ENCODE measurements at regions not wholly inside any gene's neighbourhood (a gene's known extent, or its start where the extent isn't known, plus 50 kb on each side); places are given as distances from the start of the nearest gene placed in this dataset.

DNA sequence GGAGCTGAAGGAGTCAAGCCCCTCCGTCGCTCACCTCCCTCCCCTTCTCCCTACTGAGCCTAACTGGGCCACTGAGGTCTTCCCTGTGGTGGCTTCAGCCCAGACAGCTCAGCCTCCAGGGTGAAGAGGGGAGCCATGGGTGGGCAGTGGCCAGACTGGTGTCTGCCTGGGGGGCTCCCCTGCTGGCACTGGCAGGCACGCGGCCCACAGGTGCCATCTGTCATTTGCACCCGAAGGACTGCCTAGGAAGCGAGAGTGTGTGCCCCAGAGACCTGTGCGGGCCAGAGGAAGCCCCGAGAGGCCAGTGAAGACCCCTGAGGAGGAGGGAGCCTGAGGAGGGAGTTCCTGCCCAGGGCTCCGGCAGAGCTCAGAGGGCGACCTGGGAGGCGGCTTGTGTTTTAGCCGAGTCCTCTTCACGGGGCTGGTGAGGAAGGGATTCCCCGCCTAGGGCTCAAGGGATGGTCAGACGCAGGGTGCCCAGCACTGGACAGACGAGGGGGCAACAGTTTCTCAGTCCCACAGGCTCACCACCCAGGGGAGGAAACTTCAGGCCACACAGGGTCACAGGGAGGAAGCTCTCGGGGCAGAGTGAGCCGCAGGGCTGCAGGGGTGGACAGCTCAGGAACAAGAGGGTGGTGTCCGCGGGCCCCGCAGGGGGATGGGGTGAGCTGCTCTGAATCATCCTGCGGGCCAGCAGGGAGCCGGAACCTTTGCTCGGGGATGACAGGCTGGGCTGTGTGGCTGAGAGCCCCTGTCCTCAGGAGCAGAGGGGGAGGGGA, 76.2 kb upstream of the PPP2R2D start:
- intact Hi-C loops (cut with micrococcal nuclease) = no loop called here
- no peak overlapping the region for H3K27ac Mint-ChIP-seq
- ATAC-seq (no peak), DNase-seq (no peak)
- no peaks in the 10 kb centered on the region for H3K4me1 Mint-ChIP-seq (ENCODE audit: low read depth)
- ChIA-PET CTCF (no interaction called here), POLR2A (interaction anchor here (1.5 kb wide), 1 partner anchor 9 kb away, joined by 3 read pairs; no protein-coding TSS in a partner anchor)
- H3K27me3 Mint-ChIP-seq = no peaks in the 10 kb centered on the region
- H3K36me3 Mint-ChIP-seq (ENCODE audit: low read depth) = no peaks in the 10 kb centered on the region
- no peaks in the 10 kb centered on the region for H3K9me3 Mint-ChIP-seq
- H3K4me3 Mint-ChIP-seq = no peak overlapping the region
- TF ChIP-seq, protein P1, sequence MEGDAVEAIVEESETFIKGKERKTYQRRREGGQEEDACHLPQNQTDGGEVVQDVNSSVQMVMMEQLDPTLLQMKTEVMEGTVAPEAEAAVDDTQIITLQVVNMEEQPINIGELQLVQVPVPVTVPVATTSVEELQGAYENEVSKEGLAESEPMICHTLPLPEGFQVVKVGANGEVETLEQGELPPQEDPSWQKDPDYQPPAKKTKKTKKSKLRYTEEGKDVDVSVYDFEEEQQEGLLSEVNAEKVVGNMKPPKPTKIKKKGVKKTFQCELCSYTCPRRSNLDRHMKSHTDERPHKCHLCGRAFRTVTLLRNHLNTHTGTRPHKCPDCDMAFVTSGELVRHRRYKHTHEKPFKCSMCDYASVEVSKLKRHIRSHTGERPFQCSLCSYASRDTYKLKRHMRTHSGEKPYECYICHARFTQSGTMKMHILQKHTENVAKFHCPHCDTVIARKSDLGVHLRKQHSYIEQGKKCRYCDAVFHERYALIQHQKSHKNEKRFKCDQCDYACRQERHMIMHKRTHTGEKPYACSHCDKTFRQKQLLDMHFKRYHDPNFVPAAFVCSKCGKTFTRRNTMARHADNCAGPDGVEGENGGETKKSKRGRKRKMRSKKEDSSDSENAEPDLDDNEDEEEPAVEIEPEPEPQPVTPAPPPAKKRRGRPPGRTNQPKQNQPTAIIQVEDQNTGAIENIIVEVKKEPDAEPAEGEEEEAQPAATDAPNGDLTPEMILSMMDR (IDR thresholded peaks at IDR 0.05) = no peak

GRCh38 chr10:131825150-131825848, 75.5 kb upstream of the PPP2R2D start:
- ATAC-seq (no peak), DNase-seq (no peak)
- Mint-ChIP-seq H3K36me3 (ENCODE audit: low read depth) (no peaks in the 10 kb centered on the region), H3K27me3 (peaks cover 3% of the 10 kb centered on the region), H3K4me3 (no peak overlapping the region), H3K4me1 (ENCODE audit: low read depth) (no peaks in the 10 kb centered on the region), H3K9me3 (no peaks in the 10 kb centered on the region), H3K27ac (no peak overlapping the region)
- TF ChIP-seq, protein P1 (IDR thresholded peaks at IDR 0.05) = no peak
- intact Hi-C loops (cut with micrococcal nuclease) = no loop called here
- ChIA-PET CTCF (no interaction called here), POLR2A (interaction anchor here (1.5 kb wide), 1 partner anchor 8 kb away, joined by 3 read pairs; no protein-coding TSS in a partner anchor)

GRCh38 chr10:131825960-131826650, 74.7 kb upstream of the PPP2R2D start:
- no peaks in the 10 kb centered on the region for H3K4me1 Mint-ChIP-seq (ENCODE audit: low read depth)
- ChIA-PET CTCF (no interaction called here), POLR2A (interaction anchor here (1.5 kb wide), 1 partner anchor 8 kb away, joined by 3 read pairs; no protein-coding TSS in a partner anchor)
- DNase-seq (no peak), ATAC-seq (no peak)
- H3K4me3 Mint-ChIP-seq = no peak overlapping the region
- TF ChIP-seq, protein P1 (IDR thresholded peaks at IDR 0.05) = no peak
- no peaks in the 10 kb centered on the region for H3K36me3 Mint-ChIP-seq (ENCODE audit: low read depth)
- no peak overlapping the region for H3K27ac Mint-ChIP-seq
- peaks cover 3% of the 10 kb centered on the region for H3K27me3 Mint-ChIP-seq
- H3K9me3 Mint-ChIP-seq = no peaks in the 10 kb centered on the region
- intact Hi-C loops (cut with micrococcal nuclease) = no loop called here

DNA sequence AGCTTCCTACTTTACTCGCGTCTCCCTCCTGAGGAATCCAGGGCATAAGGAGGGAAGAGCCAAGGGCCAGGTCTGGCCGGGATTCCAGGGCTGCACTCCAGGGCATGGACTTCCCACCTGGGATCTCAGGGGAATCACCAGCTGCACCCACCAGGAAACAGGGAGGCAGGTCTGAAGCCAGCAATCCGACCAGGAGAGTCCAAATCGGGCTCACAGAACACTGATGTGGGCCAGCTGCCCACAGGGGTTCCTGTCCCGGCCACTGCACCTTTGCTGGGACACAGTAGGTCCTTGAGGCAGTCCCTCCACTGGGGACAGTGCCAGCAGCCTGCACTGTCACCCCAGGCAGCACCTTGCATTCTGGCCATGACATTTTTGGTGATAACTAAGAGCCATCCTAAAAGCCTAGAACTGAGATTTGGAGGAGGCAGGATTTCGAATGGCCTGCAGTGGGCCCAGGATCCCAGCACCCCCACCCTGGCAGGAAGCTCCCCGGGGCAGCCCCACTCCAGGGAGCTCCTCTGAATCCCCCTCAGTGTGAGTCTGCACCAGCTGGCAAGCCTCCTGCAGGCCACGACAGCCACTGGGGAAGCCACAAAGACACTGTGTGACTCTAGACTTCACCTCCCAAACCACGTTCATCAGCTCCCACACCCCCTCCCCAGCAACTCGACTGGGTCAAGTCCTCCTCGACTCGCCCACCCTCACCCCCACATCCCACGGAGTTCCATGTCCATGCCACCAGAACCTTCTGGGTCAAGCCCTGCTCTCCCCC, 71.5 kb upstream of the PPP2R2D start:
- TF ChIP-seq, protein P1 (IDR thresholded peaks at IDR 0.05) = no peak
- no peak for ATAC-seq
- Mint-ChIP-seq H3K4me3 (no peak overlapping the region), H3K4me1 (ENCODE audit: low read depth) (no peaks in the 10 kb centered on the region), H3K27me3 (peaks cover 3% of the 10 kb centered on the region), H3K9me3 (no peaks in the 10 kb centered on the region), H3K27ac (no peak overlapping the region), H3K36me3 (ENCODE audit: low read depth) (no peaks in the 10 kb centered on the region)
- intact Hi-C loops (cut with micrococcal nuclease) = no loop called here
- ChIA-PET POLR2A (no interaction called here), CTCF (interaction anchor here (0.6 kb wide), 1 partner anchor 673 kb away, joined by 3 read pairs; no protein-coding TSS in a partner anchor)
- DNase-seq = no peak
